Keratinocyte (primary cell): ENCODE measurements at regions not wholly inside any gene's neighbourhood (a gene's known extent, or its start where the extent isn't known, plus 50 kb on each side); places are given as distances from the start of the nearest gene placed in this dataset.
"Not testable (repeated sequence)": the region's sequence is repeated elsewhere in the genome, so short reads cannot be mapped to it uniquely, and the experiment has no call there.

Source experiments
- CTCF ChIP-seq, 3 experiments: IDR thresholded peaks in 1 of 3; conservative IDR thresholded peaks in 1 of 3; optimal IDR thresholded peaks in 1 of 3; 2 replicates in 2 of 3; 3 replicates in 1 of 3; pipeline versions ENCODE3 to v1.5.1; 2011; ENCODE audit warnings: low read length in 3 of 3, mild to moderate bottlenecking in 3 of 3, moderate library complexity in 2 of 3, control low read depth in 1 of 3, inconsistent platforms in 1 of 3; ENCODE audit not compliant: insufficient read depth in 2 of 3; ENCODE audit errors: extremely low read depth in 1 of 3
- EZH2 ChIP-seq: IDR thresholded peaks from one replicate; pipeline ENCODE4 v1.6.1; 2012; ENCODE audit warnings: inconsistent platforms, mild to moderate bottlenecking, low read length, moderate library complexity

GRCh38 chr7:16256419-16256818, 164.9 kb downstream of the CRPPA start:
- not testable (repeated sequence) for TF ChIP-seq CTCF (optimal IDR thresholded peaks at IDR 0.05 in 1 of 3, IDR thresholded peaks at IDR 0.05 in 1 of 3, conservative IDR thresholded peaks at IDR 0.05 in 1 of 3; ENCODE audit: extremely low read depth in 1 of 3, insufficient read depth in 2 of 3, low read length in 3 of 3); EZH2
